Type B pancreatic cell (in vitro differentiated cells): ENCODE measurements at regions not wholly inside any gene's neighbourhood (a gene's known extent, or its start where the extent isn't known, plus 50 kb on each side); places are given as distances from the start of the nearest gene placed in this dataset.

Source experiments
- DNase-seq: peaks from one replicate; pipeline ENCODE4 v3.0.0; 2021; ENCODE audit warnings: mixed read lengths; ENCODE audit not compliant: unreplicated experiment; ENCODE audit errors: extremely low spot score
- H3K27ac Mint-ChIP-seq: 2 replicates; pipeline ENCODE4 v1.8.0; 2021; ENCODE audit warnings: mild to moderate bottlenecking, mixed read lengths
- H3K27me3 Mint-ChIP-seq: 2 replicates; pipeline ENCODE4 v1.8.0; 2021; ENCODE audit warnings: mixed read lengths
- H3K36me3 Mint-ChIP-seq: 2 replicates; pipeline ENCODE4 v1.8.0; 2021; ENCODE audit warnings: mixed read lengths
- H3K4me1 Mint-ChIP-seq: one replicate; pipeline ENCODE4 v1.8.0; 2021; ENCODE audit warnings: mixed read lengths; ENCODE audit not compliant: unreplicated experiment
- H3K4me3 Mint-ChIP-seq: 2 replicates; pipeline ENCODE4 v1.8.0; 2021; ENCODE audit warnings: mild to moderate bottlenecking, mixed read lengths
- H3K9me3 Mint-ChIP-seq: 2 replicates; pipeline ENCODE4 v1.8.0; 2021; ENCODE audit warnings: mixed read lengths
- CTCF ChIP-seq: fragments of 200-600 bp; sonication (generic); conservative IDR thresholded peaks from 2 replicates; pipeline ENCODE4 v1.5.0; 2021; ENCODE audit warnings: antibody characterized with exemption, mild to moderate bottlenecking

DNA sequence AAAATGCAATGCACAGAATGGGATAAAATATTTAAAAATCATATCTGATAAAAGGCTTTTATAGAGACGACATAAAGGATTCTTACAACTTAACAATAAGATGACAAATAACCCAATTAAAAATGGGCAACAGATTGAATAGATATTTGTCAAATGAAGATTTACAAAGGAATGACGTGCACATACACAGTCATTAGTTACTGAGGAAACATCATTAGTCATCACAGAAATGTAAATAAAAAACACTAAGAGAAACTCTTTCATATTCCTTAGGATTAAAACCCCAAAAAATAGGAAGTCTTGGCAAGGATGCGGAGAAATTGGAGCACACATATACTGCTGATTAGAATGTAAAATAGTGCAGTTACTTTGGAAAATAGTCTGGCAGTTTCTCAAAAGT, 1886.0 kb upstream of the CDH6 start:
- H3K4me1 Mint-ChIP-seq, result no peaks in the 10 kb centered on the region
- no peaks in the 10 kb centered on the region for H3K27me3 Mint-ChIP-seq
- H3K9me3 Mint-ChIP-seq, result no peaks in the 10 kb centered on the region
- TF ChIP-seq CTCF, result no peak
- no peak overlapping the region for H3K27ac Mint-ChIP-seq
- no peaks in the 10 kb centered on the region for H3K36me3 Mint-ChIP-seq
- no peak overlapping the region for H3K4me3 Mint-ChIP-seq
- DNase-seq, result no peak

- Mint-ChIP-seq H3K36me3 (no peaks in the 10 kb centered on the region), H3K4me3 (no peak overlapping the region), H3K27me3 (no peaks in the 10 kb centered on the region), H3K4me1 (no peaks in the 10 kb centered on the region), H3K9me3 (no peaks in the 10 kb centered on the region), H3K27ac (no peak overlapping the region)
- no peak for TF ChIP-seq CTCF
- DNase-seq, result no peak
Observed at GRCh38 chr5:29304545-29304944, 1888.9 kb upstream of the CDH6 start.

GRCh38 chr5:29296548-29296947, 1896.9 kb upstream of the CDH6 start:
- DNase-seq, result no peak
- Mint-ChIP-seq H3K4me1 (no peaks in the 10 kb centered on the region), H3K36me3 (no peaks in the 10 kb centered on the region), H3K27ac (no peak overlapping the region), H3K9me3 (no peaks in the 10 kb centered on the region), H3K4me3 (no peak overlapping the region), H3K27me3 (no peaks in the 10 kb centered on the region)
- no peak for TF ChIP-seq CTCF

- Mint-ChIP-seq H3K4me1 (peaks cover 4% of the 10 kb centered on the region), H3K36me3 (no peaks in the 10 kb centered on the region), H3K27me3 (no peaks in the 10 kb centered on the region), H3K27ac (no peak overlapping the region), H3K4me3 (no peak overlapping the region), H3K9me3 (no peaks in the 10 kb centered on the region)
- no peak for DNase-seq
- no peak for TF ChIP-seq CTCF
Observed at GRCh38 chr5:29277642-29278041, 1915.8 kb upstream of the CDH6 start.

DNA sequence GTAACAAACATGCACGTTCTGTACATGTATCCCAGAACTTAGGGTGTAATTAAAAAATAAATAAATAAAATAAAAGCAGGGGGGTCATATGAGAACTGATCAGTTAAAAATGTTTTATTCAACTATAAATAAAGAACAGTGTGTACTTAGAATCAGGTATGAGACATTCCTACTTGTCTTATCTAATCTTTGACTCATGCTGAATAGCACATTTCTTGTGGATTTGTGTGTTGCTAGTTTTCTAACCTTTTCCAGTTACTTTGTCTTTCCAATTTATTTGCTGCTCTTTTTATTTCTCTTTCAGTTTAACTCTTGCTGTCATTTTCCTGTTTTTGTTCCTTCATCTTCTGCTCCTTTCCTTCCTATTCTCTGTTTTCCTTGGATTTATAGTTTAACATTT, 1917.1 kb upstream of the CDH6 start:
- H3K36me3 Mint-ChIP-seq, result no peaks in the 10 kb centered on the region
- TF ChIP-seq CTCF, result no peak
- no peak for DNase-seq
- H3K27me3 Mint-ChIP-seq, result no peaks in the 10 kb centered on the region
- H3K4me1 Mint-ChIP-seq, result peaks cover 4% of the 10 kb centered on the region
- H3K9me3 Mint-ChIP-seq, result no peaks in the 10 kb centered on the region
- no peak overlapping the region for H3K27ac Mint-ChIP-seq
- no peak overlapping the region for H3K4me3 Mint-ChIP-seq

DNA sequence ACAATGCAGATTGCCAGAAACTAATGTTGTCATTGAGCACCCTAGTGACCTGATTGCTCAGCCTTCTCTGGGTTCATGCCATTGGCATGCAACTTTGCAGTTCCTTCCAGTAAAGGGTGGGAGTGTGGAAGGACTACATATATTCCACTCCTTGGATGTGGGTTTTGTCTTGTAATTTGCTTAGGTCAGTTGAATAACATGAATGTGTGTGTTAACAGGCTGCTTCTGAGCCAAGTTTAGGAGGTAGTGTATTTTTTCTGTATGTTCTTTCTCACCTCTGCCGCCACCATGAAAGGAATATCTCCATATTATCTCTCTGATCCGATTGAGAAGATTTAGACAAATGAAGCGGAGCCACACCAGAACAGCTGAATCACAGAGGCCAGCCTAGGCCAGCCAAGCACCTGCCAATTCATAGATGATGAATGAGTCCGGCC, 1929.6 kb upstream of the CDH6 start:
- no peak for TF ChIP-seq CTCF
- Mint-ChIP-seq H3K27me3 (no peaks in the 10 kb centered on the region), H3K4me1 (no peaks in the 10 kb centered on the region), H3K4me3 (no peak overlapping the region), H3K36me3 (no peaks in the 10 kb centered on the region), H3K27ac (no peak overlapping the region), H3K9me3 (no peaks in the 10 kb centered on the region)
- DNase-seq, result no peak
